BE2C (cell line): ENCODE measurements at regions not wholly inside any gene's neighbourhood (a gene's known extent, or its start where the extent isn't known, plus 50 kb on each side); places are given as distances from the start of the nearest gene placed in this dataset.

Experiments used
- DNase-seq: peaks from one replicate; pipeline ENCODE4 v3.0.0-alpha.2; 2020
- H3K27me3 ChIP-seq: fragments of 250-450 bp; sonication (Bioruptor Pico); 2 replicates; pipeline ENCODE4 v1.5.1; 2020; ENCODE audit warnings: mild to moderate bottlenecking
- H3K36me3 ChIP-seq: fragments of 250-450 bp; sonication (Bioruptor Pico); 2 replicates; pipeline ENCODE4 v1.5.1; 2020; ENCODE audit warnings: mild to moderate bottlenecking
- H3K4me1 ChIP-seq: fragments of 250-450 bp; sonication (Bioruptor Pico); 2 replicates; pipeline ENCODE4 v1.5.1; 2020
- H3K4me3 ChIP-seq: 2 replicates; pipeline ENCODE4 v1.5.1; 2011; ENCODE audit warnings: low read depth, low read length
- H3K9me3 ChIP-seq: fragments of 250-450 bp; sonication (Bioruptor Pico); 2 replicates; pipeline ENCODE4 v1.5.1; 2020
- TF ChIP-seq, protein P1 (sequence below): IDR thresholded peaks from 2 replicates; pipeline ENCODE4 v1.5.1; 2012; ENCODE audit warnings: mild to moderate bottlenecking, low read depth, low read length

DNA sequence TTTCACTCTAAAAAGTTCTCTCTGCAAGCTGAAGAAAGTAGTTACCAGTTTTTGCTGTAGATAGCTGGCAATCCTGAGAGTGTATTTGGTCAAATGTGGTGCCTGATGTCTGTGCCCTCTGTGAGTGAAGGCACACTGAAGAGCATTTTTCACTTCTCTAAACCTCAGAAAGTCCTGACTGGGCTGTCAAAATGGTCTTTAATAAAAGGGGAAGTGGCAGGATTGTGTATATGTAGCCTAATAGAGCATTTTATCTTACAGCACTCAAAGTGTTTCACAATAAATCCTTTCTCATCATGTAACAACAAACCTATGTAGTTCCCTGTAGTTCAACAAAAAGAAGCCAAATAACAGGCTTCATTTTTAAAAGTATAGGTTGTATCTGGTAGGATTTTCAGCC is 1552.3 kb upstream of the SLC39A10 start:
- no peaks in the 10 kb centered on the region for H3K9me3 ChIP-seq
- H3K4me1 ChIP-seq, result no peaks in the 10 kb centered on the region
- TF ChIP-seq, protein P1, sequence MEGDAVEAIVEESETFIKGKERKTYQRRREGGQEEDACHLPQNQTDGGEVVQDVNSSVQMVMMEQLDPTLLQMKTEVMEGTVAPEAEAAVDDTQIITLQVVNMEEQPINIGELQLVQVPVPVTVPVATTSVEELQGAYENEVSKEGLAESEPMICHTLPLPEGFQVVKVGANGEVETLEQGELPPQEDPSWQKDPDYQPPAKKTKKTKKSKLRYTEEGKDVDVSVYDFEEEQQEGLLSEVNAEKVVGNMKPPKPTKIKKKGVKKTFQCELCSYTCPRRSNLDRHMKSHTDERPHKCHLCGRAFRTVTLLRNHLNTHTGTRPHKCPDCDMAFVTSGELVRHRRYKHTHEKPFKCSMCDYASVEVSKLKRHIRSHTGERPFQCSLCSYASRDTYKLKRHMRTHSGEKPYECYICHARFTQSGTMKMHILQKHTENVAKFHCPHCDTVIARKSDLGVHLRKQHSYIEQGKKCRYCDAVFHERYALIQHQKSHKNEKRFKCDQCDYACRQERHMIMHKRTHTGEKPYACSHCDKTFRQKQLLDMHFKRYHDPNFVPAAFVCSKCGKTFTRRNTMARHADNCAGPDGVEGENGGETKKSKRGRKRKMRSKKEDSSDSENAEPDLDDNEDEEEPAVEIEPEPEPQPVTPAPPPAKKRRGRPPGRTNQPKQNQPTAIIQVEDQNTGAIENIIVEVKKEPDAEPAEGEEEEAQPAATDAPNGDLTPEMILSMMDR, result no peak
- no peaks in the 10 kb centered on the region for H3K27me3 ChIP-seq
- no peak for DNase-seq
- no peak overlapping the region for H3K4me3 ChIP-seq
- no peaks in the 10 kb centered on the region for H3K36me3 ChIP-seq

DNA sequence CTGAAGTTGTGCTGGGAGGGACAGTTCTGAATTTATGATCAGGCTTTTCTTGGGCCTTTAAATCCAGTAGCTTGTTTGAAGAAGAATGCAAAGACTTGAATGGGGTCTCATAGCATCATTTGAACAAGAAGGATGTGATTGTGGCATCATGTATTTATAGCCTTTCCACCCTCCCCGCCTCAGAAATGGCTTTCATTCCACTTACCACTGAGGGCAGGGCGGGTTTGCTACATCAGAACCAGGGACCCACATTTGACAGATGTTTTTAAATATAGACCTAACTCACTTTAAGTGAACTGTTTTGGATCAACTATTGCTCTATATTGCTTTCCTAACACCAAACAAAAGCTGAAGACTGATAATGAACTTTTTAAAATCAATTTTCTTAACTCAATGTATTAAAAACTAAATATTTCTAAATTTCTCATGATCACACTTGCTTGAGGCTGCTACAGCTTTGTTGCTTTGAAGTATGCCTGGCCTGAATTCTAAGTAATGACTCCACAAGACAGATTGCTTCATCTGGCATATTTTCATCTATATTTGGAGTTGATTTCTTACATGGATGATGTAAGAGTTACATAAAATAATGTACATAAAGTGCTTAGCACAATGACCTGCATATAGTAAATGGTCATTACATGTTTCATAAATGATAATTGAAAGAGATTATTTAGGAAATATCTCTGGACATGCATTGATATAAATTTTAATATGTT is 1552.9 kb upstream of the SLC39A10 start:
- Histone ChIP-seq H3K4me1 (no peaks in the 10 kb centered on the region), H3K9me3 (no peaks in the 10 kb centered on the region), H3K4me3 (no peak overlapping the region), H3K36me3 (no peaks in the 10 kb centered on the region), H3K27me3 (no peaks in the 10 kb centered on the region)
- TF ChIP-seq, protein P1, result no peak
- DNase-seq, result no peak

DNA sequence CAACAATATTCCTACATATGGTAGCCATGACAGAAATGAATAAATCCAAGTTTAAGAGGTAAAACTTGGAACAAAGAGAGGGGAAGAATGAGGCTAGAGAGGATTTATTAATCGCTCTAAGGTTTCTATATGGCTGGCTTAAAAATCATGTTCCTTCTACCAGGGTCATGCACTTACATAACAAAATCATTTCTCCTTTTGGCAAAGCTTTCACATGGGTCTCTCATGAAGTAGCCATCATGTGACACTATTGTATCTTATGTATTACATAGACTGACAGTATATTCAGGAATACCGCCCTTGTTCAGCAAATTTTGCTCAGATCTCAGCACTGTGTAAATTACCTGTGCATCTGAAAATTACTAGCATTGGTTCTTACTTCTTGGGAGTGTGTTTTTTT is 1554.5 kb upstream of the SLC39A10 start:
- no peaks in the 10 kb centered on the region for H3K27me3 ChIP-seq
- H3K9me3 ChIP-seq, result no peaks in the 10 kb centered on the region
- no peaks in the 10 kb centered on the region for H3K36me3 ChIP-seq
- no peak overlapping the region for H3K4me3 ChIP-seq
- TF ChIP-seq, protein P1, result no peak
- H3K4me1 ChIP-seq, result no peaks in the 10 kb centered on the region
- no peak for DNase-seq

DNA sequence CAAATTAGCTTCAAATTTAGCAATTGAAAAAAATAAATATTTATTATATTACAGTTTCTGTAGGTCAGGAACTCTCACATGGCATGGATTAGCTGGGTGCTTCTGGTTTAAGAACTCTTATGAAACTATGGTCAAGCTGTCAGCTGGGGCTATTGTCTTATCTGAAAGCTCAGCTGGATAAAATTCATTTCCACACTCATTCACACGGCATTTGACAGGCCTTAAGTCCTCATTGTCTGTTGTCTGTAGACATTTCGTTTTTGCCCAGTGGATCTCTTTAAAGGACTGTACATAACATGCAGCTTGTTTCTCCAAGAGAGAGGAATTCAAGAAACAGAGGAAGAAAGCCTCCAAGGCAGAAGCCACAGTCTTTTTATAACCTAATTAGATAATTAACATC is 1556.8 kb upstream of the SLC39A10 start:
- TF ChIP-seq, protein P1, result no peak
- Histone ChIP-seq H3K4me3 (no peak overlapping the region), H3K4me1 (no peaks in the 10 kb centered on the region; the same call in 1 of the 2 replicates), H3K9me3 (no peaks in the 10 kb centered on the region), H3K27me3 (no peaks in the 10 kb centered on the region), H3K36me3 (no peaks in the 10 kb centered on the region)
- DNase-seq, result no peak

DNA sequence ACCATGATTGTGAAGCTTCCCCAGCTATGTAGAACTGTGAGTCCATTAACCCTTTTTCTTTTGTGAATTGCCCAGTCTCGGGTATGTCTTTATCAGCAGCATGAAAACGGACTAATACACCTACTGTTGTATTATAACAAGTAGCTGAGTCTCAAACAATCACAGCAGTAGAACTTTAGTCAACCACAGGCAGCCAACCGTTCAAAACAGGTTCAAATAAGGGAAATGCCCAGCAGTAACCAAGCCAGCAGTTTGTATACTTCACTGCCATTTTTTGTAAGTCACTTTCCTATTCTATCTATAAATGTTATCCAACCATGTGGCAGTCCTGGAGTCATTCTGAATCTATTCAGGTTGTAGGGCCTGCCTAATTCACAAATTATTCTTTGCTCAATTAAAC is 1560.6 kb upstream of the SLC39A10 start:
- Histone ChIP-seq H3K36me3 (no peaks in the 10 kb centered on the region), H3K4me3 (no peak overlapping the region), H3K4me1 (no peaks in the 10 kb centered on the region; the same call in 1 of the 2 replicates), H3K9me3 (no peaks in the 10 kb centered on the region), H3K27me3 (no peaks in the 10 kb centered on the region)
- TF ChIP-seq, protein P1, result no peak
- DNase-seq, result no peak

DNA sequence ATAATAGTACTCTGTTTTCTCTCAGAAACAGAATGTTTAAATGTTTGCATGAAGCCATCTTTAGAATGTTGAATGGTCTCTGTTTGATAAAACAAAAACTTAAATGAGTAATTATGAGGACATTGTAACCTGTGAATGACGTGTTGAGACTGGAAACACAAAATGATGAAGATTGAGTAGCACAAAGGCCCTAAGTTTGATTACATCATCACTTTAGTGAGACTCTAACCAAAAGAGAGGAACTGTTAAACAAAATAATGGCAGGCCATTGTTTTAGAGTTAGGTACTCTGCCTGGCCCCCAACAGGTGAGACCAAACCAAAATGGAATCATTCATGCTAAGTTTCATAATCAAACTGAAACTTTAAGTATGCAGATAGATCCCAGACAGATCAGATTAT is 1561.7 kb upstream of the SLC39A10 start:
- Histone ChIP-seq H3K4me3 (no peak overlapping the region), H3K36me3 (no peaks in the 10 kb centered on the region), H3K4me1 (no peaks in the 10 kb centered on the region; the same call in 1 of the 2 replicates), H3K27me3 (no peaks in the 10 kb centered on the region), H3K9me3 (no peaks in the 10 kb centered on the region)
- TF ChIP-seq, protein P1, result no peak
- no peak for DNase-seq
